GM12891 (cell line): ENCODE measurements at regions not wholly inside any gene's neighbourhood (a gene's known extent, or its start where the extent isn't known, plus 50 kb on each side); places are given as distances from the start of the nearest gene placed in this dataset.

Experiments
- POLR2A ChIP-seq: IDR thresholded peaks from 2 replicates; pipeline ENCODE4 v1.6.1; 2011; ENCODE audit warnings: low read depth, low read length, control low read depth
- POLR2AphosphoS5 ChIP-seq: IDR thresholded peaks from 2 replicates; pipeline ENCODE4 v1.6.1; 2011; ENCODE audit warnings: low read depth, low read length, control low read depth

- TF ChIP-seq POLR2A: no peak
- no peak for TF ChIP-seq POLR2AphosphoS5
These were observed 699.4 kb downstream of the ZPLD1 start for GRCh38 chr3:103134023-103134724.
